ENCODE measurements at regions not wholly inside any gene's neighbourhood (a gene's known extent, or its start where the extent isn't known, plus 50 kb on each side); places are given as distances from the start of the nearest gene placed in this dataset.

DNA sequence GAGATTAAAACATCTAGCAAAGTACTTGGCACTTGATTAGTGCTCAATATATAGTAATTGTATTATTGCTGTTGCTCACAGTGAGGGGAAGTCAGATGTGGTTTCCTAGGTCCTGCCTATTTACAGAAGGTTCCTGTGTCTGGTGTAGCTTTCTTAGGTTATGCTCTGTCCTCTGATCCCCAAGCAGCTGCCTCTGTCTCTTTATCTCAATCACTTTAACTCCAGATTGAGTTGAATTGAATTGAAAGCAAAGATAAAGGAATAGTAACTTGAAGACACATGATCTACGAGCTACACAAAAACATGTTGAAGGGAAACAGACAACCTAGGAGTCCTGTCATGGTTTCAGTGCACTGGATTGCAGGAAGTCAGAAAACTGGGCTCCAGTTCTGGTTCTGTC lies 113.9 kb upstream of the ADAMTSL1 start:
- H3K4me3 ChIP-seq (ENCODE audit: low read length), result no peak overlapping the region
- DNase-seq (ENCODE audit: low read depth), result no peak
- TF ChIP-seq CTCF (conservative IDR thresholded peaks at IDR 0.05; ENCODE audit: low read depth, low read length), result no peak

GRCh38 chr9:18361646-18362045 lies 112.3 kb upstream of the ADAMTSL1 start:
- no peak for DNase-seq (ENCODE audit: low read depth)
- no peak overlapping the region for H3K4me3 ChIP-seq (ENCODE audit: low read length)
- no peak for TF ChIP-seq CTCF (conservative IDR thresholded peaks at IDR 0.05; ENCODE audit: low read depth, low read length)

GRCh38 chr9:18362166-18362565 lies 111.8 kb upstream of the ADAMTSL1 start:
- DNase-seq (ENCODE audit: low read depth), result no peak
- TF ChIP-seq CTCF (conservative IDR thresholded peaks at IDR 0.05; ENCODE audit: low read depth, low read length), result no peak
- no peak overlapping the region for H3K4me3 ChIP-seq (ENCODE audit: low read length)

- DNase-seq (ENCODE audit: low read depth), result peak; percentile 75
- no peak overlapping the region for H3K4me3 ChIP-seq (ENCODE audit: low read length)
- no peak for TF ChIP-seq CTCF (conservative IDR thresholded peaks at IDR 0.05; ENCODE audit: low read depth, low read length)
These were observed 110.9 kb upstream of the ADAMTSL1 start for GRCh38 chr9:18362901-18363685.

DNA sequence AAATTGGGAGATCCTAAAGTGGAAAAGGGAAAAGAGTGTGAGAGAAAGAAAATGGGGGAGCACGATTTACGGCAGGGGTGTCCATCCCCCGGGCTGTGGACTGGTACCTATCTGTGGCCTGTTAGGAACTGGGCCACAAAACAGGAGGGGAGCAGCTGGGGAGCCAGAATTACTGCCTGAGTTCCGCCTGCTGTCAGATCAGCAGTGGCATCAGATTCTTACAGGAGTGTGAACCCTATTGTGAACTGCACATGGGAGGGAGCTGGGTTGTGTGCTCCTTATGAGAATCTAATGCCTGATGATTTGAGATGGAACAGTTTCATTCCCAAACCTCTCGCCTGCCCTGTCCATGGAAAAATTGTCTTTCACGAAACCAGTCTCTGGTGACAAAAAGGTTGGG lies 108.3 kb upstream of the ADAMTSL1 start:
- TF ChIP-seq CTCF (conservative IDR thresholded peaks at IDR 0.05; ENCODE audit: low read depth, low read length), result no peak
- no peak overlapping the region for H3K4me3 ChIP-seq (ENCODE audit: low read length)
- no peak for DNase-seq (ENCODE audit: low read depth)

GRCh38 chr9:18366184-18366583 lies 107.8 kb upstream of the ADAMTSL1 start:
- TF ChIP-seq CTCF (conservative IDR thresholded peaks at IDR 0.05; ENCODE audit: low read depth, low read length), result no peak
- no peak overlapping the region for H3K4me3 ChIP-seq (ENCODE audit: low read length)
- DNase-seq (ENCODE audit: low read depth), result no peak

DNA sequence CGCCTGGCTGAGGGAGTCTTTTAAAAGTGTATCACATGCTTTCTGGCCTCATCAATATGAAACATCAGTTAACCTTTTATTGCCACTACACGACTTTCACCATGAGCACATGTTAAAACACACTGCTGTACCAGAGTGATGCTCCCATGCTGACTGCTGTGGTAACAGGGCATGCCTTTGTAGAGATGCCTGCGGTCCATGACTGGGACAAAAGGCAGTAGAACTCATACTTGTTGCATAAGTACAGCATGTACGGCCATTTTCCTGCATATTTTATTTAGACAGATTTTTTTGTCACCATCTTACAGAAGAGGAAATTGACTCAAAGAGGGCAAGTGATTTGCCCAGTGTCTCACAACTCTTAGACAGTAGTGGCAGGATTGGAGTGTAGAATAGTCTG lies 105.7 kb upstream of the ADAMTSL1 start:
- TF ChIP-seq CTCF (conservative IDR thresholded peaks at IDR 0.05; ENCODE audit: low read depth, low read length), result no peak
- no peak for DNase-seq (ENCODE audit: low read depth)

More for the DNA sequence above, 105.7 kb upstream of the ADAMTSL1 start:
- H3K4me3 ChIP-seq (ENCODE audit: low read length), result no peak overlapping the region

Measured in retinal pigment epithelial cell (primary cell).